H9 (cell line): ENCODE measurements at regions not wholly inside any gene's neighbourhood (a gene's known extent, or its start where the extent isn't known, plus 50 kb on each side); places are given as distances from the start of the nearest gene placed in this dataset.
A peak's percentile ranks its signal among the peaks of the same experiment; 100 is the strongest.
"Not testable (repeated sequence)": the region's sequence is repeated elsewhere in the genome, so short reads cannot be mapped to it uniquely, and the experiment has no call there.

Experiments
- DNase-seq: peaks from one replicate; pipeline ENCODE4 v3.0.0-alpha.2; 2017
- H2AFZ ChIP-seq: one replicate; pipeline ENCODE4 v1.6.1; 2013; ENCODE audit warnings: mild to moderate bottlenecking, low read length, control low read depth, moderate library complexity
- H2AK5ac ChIP-seq: 2 replicates; pipeline ENCODE4 v1.6.1; 2013; ENCODE audit warnings: low read length, control low read depth, mixed read lengths; ENCODE audit not compliant: insufficient read length
- H2BK120ac ChIP-seq: one replicate; pipeline ENCODE4 v1.6.1; 2013; ENCODE audit warnings: low read depth, mild to moderate bottlenecking, low read length, control low read depth, inconsistent platforms; ENCODE audit not compliant: poor library complexity, severe bottlenecking
- H2BK12ac ChIP-seq: 2 replicates; pipeline ENCODE4 v1.6.1; 2013; ENCODE audit warnings: low read length, control low read depth, mixed read lengths, low read depth; ENCODE audit not compliant: insufficient read length
- H2BK15ac ChIP-seq: 2 replicates; pipeline ENCODE4 v1.6.1; 2013; ENCODE audit warnings: low read depth, low read length, control low read depth
- H2BK20ac ChIP-seq: one replicate; pipeline ENCODE4 v1.6.1; 2013; ENCODE audit warnings: low read depth, mild to moderate bottlenecking, low read length, control low read depth, inconsistent platforms; ENCODE audit not compliant: poor library complexity, severe bottlenecking
- H2BK5ac ChIP-seq: 2 replicates; pipeline ENCODE4 v1.6.1; 2013; ENCODE audit warnings: low read length, control low read depth, mixed read lengths; ENCODE audit not compliant: insufficient read length
- H3K14ac ChIP-seq: 2 replicates; pipeline ENCODE4 v1.6.1; 2013; ENCODE audit warnings: low read length, control low read depth; ENCODE audit not compliant: insufficient read depth
- H3K18ac ChIP-seq: 2 replicates; pipeline ENCODE4 v1.6.1; 2013; ENCODE audit warnings: low read depth, mild to moderate bottlenecking, mixed read lengths, low read length, control low read depth; ENCODE audit not compliant: insufficient read length
- H3K23ac ChIP-seq: 2 replicates; pipeline ENCODE4 v1.6.1; 2013; ENCODE audit warnings: low read length, control low read depth, mixed read lengths, low read depth; ENCODE audit not compliant: insufficient read length
- H3K23me2 ChIP-seq: 2 replicates; pipeline ENCODE4 v1.6.1; 2013; ENCODE audit warnings: low read depth, mild to moderate bottlenecking, mixed read lengths, low read length, control low read depth; ENCODE audit not compliant: insufficient read length, poor library complexity, severe bottlenecking
- H3K27ac ChIP-seq: 2 replicates; pipeline ENCODE4 v1.5.1; 2013; ENCODE audit warnings: low read length, control low read depth, mixed read lengths, low read depth; ENCODE audit not compliant: insufficient read length
- H3K27me3 ChIP-seq: 2 replicates; pipeline ENCODE4 v1.6.1; 2013; ENCODE audit warnings: low read length, control low read depth, inconsistent platforms; ENCODE audit not compliant: insufficient read depth
- H3K4ac ChIP-seq: 2 replicates; pipeline ENCODE4 v1.6.1; 2013; ENCODE audit warnings: low read depth, mild to moderate bottlenecking, control low read depth, inconsistent platforms, low read length, moderate library complexity
- H3K4me1 ChIP-seq: 2 replicates; pipeline ENCODE4 v1.6.1; 2013; ENCODE audit warnings: low read length, control low read depth, inconsistent platforms; ENCODE audit not compliant: insufficient read depth
- H3K4me2 ChIP-seq: 2 replicates; pipeline ENCODE4 v1.6.1; 2013; ENCODE audit warnings: low read length, control low read depth, mixed read lengths; ENCODE audit not compliant: insufficient read length, insufficient read depth
- H3K56ac ChIP-seq: 2 replicates; pipeline ENCODE4 v1.6.1; 2013; ENCODE audit warnings: low read depth, mild to moderate bottlenecking, mixed read lengths, low read length, control low read depth; ENCODE audit not compliant: insufficient read length
- H3K79me1 ChIP-seq: 2 replicates; pipeline ENCODE4 v1.6.1; 2013; ENCODE audit warnings: low read depth, mild to moderate bottlenecking, moderate library complexity, low read length, control low read depth, inconsistent platforms; ENCODE audit not compliant: insufficient read depth, poor library complexity, severe bottlenecking
- H3K79me2 ChIP-seq: 2 replicates; pipeline ENCODE4 v1.6.1; 2013; ENCODE audit warnings: low read length, control low read depth, inconsistent platforms; ENCODE audit not compliant: insufficient read depth
- H3K9ac ChIP-seq: 2 replicates; pipeline ENCODE4 v1.6.1; 2013; ENCODE audit warnings: low read length, control low read depth, mixed read lengths; ENCODE audit not compliant: insufficient read length; ENCODE audit errors: extremely low read depth
- H3K9me3 ChIP-seq: one replicate; pipeline ENCODE4 v1.6.1; 2013; ENCODE audit warnings: low read depth, low read length, inconsistent platforms; ENCODE audit not compliant: control insufficient read depth
- H3T11ph ChIP-seq: one replicate; pipeline ENCODE4 v1.6.1; 2013; ENCODE audit warnings: mild to moderate bottlenecking, low read length, control low read depth, inconsistent platforms
- H4K20me1 ChIP-seq: one replicate; pipeline ENCODE4 v1.6.1; 2013; ENCODE audit not compliant: control insufficient read depth, insufficient read length, insufficient read depth
- H4K5ac ChIP-seq: 2 replicates; pipeline ENCODE4 v1.6.1; 2013; ENCODE audit warnings: low read depth, mild to moderate bottlenecking, mixed read lengths, low read length, control low read depth; ENCODE audit not compliant: insufficient read length
- H4K8ac ChIP-seq: replicated peaks from 2 replicates; pipeline ENCODE4 v1.6.1; 2013; ENCODE audit warnings: low read length, control low read depth, mixed read lengths, low read depth; ENCODE audit not compliant: insufficient read length
- H4K91ac ChIP-seq: 2 replicates; pipeline ENCODE4 v1.6.1; 2013; ENCODE audit warnings: low read depth, mild to moderate bottlenecking, moderate library complexity, mixed read lengths, low read length, control low read depth; ENCODE audit not compliant: insufficient read length
- H3K27ac Mint-ChIP-seq, 3 experiments: 2 replicates in 2 of 3; 3 replicates in 1 of 3; pipeline ENCODE4 v1.8.0; 2020 to 2021; ENCODE audit warnings: mixed read lengths in 3 of 3, mild to moderate bottlenecking in 1 of 3, moderate library complexity in 1 of 3
- H3K27me3 Mint-ChIP-seq: 2 replicates; pipeline ENCODE4 v1.8.0; 2021; ENCODE audit warnings: low read depth, mild to moderate bottlenecking, moderate library complexity, mixed read lengths
- H3K36me3 Mint-ChIP-seq, 3 experiments: 2 replicates in 2 of 3; 3 replicates in 1 of 3; pipeline ENCODE4 v1.8.0; 2020 to 2021; ENCODE audit warnings: low read depth in 3 of 3, mixed read lengths in 3 of 3; ENCODE audit not compliant: insufficient read depth in 1 of 3
- H3K4me1 Mint-ChIP-seq, 2 experiments: 2 replicates each; pipeline ENCODE4 v1.8.0; 2020; ENCODE audit warnings: mixed read lengths in 2 of 2
- H3K4me3 Mint-ChIP-seq, 2 experiments: 2 replicates in 1 of 2; 3 replicates in 1 of 2; pipeline ENCODE4 v1.8.0; 2020 to 2021; ENCODE audit warnings: mild to moderate bottlenecking in 2 of 2, mixed read lengths in 2 of 2, moderate library complexity in 1 of 2
- H3K9me3 Mint-ChIP-seq, 2 experiments: 2 replicates in 1 of 2; 3 replicates in 1 of 2; pipeline ENCODE4 v1.8.0; 2020; ENCODE audit warnings: mild to moderate bottlenecking in 2 of 2, mixed read lengths in 2 of 2, moderate library complexity in 1 of 2
- WGBS: extraction: QIAGEN DNeasy Blood & Tissue Kit; methylation state at CpG from one replicate; pipeline ENCODE4 v1.1.7; 2013; ENCODE audit warnings: missing lambda C conversion rate, low lambda C conversion rate, mixed read lengths; ENCODE audit not compliant: insufficient read length; ENCODE audit errors: extremely low coverage; 5-methylcytosine and 5-hydroxymethylcytosine counted together
- TF ChIP-seq, protein P1 (sequence below): fragments of 200-600 bp; sonication (generic); conservative IDR thresholded peaks from 3 replicates; pipeline ENCODE4 v1.8.0; 2021; ENCODE audit warnings: antibody characterized with exemption, mild to moderate bottlenecking

DNA sequence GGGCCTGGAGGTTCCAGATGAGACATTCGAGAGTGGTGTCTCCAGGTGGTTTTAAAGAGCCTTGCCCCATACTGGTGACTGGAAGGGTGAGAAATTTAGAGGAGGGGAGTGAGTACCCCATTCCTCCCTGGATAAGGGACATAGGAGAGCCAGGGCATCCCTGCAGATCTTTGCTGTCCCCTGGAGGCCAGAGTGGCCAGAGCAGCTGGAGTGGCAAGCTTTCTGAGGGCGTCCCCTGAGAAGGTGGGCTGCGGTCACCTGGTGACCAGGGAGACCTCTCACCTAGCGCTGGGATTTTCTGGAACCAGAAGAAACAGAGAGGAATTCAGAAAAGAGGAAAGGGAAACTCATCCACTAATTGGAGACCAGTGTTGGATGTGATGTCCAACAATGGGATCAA, 300.9 kb downstream of the TGIF2LX start:
- H3K36me3 Mint-ChIP-seq, result peaks cover 9 to 21% (median 17%) of the 10 kb centered on the region in 3 experiments; a peak in 6 of 7 replicates
- H2BK20ac ChIP-seq, H3K4me3 Mint-ChIP-seq, H4K20me1 ChIP-seq, H3K23ac ChIP-seq, H3K79me2 ChIP-seq, H2BK12ac ChIP-seq, H3K14ac ChIP-seq, H2AK5ac ChIP-seq, H3K27ac ChIP-seq, H4K91ac ChIP-seq, H3K9ac ChIP-seq, H3K4me1 Mint-ChIP-seq, H3K4ac ChIP-seq, H3K27me3 Mint-ChIP-seq, H2BK120ac ChIP-seq, H3K4me2 ChIP-seq, H3K18ac ChIP-seq, H2BK15ac ChIP-seq, H4K8ac ChIP-seq, H3K23me2 ChIP-seq, H2BK5ac ChIP-seq, H3K56ac ChIP-seq, H3K79me1 ChIP-seq, H3T11ph ChIP-seq, H4K5ac ChIP-seq, H3K4me1 ChIP-seq, H3K9me3 ChIP-seq, H3K27ac Mint-ChIP-seq, H2AFZ ChIP-seq, H3K27me3 ChIP-seq: not testable (repeated sequence)
- peaks cover 5 to 23% of the 10 kb centered on the region in 2 experiments for H3K9me3 Mint-ChIP-seq
- TF ChIP-seq, protein P1, sequence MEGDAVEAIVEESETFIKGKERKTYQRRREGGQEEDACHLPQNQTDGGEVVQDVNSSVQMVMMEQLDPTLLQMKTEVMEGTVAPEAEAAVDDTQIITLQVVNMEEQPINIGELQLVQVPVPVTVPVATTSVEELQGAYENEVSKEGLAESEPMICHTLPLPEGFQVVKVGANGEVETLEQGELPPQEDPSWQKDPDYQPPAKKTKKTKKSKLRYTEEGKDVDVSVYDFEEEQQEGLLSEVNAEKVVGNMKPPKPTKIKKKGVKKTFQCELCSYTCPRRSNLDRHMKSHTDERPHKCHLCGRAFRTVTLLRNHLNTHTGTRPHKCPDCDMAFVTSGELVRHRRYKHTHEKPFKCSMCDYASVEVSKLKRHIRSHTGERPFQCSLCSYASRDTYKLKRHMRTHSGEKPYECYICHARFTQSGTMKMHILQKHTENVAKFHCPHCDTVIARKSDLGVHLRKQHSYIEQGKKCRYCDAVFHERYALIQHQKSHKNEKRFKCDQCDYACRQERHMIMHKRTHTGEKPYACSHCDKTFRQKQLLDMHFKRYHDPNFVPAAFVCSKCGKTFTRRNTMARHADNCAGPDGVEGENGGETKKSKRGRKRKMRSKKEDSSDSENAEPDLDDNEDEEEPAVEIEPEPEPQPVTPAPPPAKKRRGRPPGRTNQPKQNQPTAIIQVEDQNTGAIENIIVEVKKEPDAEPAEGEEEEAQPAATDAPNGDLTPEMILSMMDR, result peak; percentile 41; the same call in 2 of the 3 replicates
- peak; percentile 31 for DNase-seq
- WGBS, result no CpG with 5 or more reads among the region's 4 CpGs

DNA sequence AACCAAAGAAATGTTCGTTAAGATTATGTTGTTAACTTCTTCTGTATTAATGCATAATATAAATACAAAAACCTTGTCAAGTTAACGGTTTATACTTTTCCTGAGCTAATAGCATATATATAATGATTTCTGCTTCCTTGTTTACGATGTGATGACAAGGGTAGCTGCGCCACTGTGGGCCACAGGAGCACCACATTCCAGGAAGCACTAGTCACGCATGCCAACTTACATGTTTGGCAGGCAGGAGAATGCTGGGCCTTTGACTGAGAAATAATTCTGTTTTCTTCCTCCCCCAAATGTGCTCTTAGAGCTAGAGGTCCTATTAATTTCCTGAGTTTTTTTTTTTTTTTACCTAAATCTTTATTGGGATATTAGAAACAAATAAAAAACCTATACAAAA, 349.9 kb downstream of the TGIF2LX start:
- not testable (repeated sequence) for H3K23ac ChIP-seq, H3K4me1 ChIP-seq, H3K27ac ChIP-seq, H3K36me3 Mint-ChIP-seq, H3K27me3 ChIP-seq, H3K9me3 Mint-ChIP-seq, H4K20me1 ChIP-seq, H3K9me3 ChIP-seq, H3K4me2 ChIP-seq, H3K4me3 Mint-ChIP-seq, H3K18ac ChIP-seq, H3K9ac ChIP-seq, H2BK120ac ChIP-seq, H3K27me3 Mint-ChIP-seq, H3K79me2 ChIP-seq, H3K79me1 ChIP-seq, H2BK5ac ChIP-seq, H3K4me1 Mint-ChIP-seq, H3K14ac ChIP-seq, H4K91ac ChIP-seq, H3K23me2 ChIP-seq, H3K27ac Mint-ChIP-seq, H4K8ac ChIP-seq, H2BK15ac ChIP-seq, H2BK12ac ChIP-seq, H2AFZ ChIP-seq, H2BK20ac ChIP-seq, H3K56ac ChIP-seq, H2AK5ac ChIP-seq, H3K4ac ChIP-seq, H3T11ph ChIP-seq, H4K5ac ChIP-seq, DNase-seq
- WGBS, result no CpG with 5 or more reads among the region's 5 CpGs
